NT2/D1 (cell line): ENCODE measurements at regions not wholly inside any gene's neighbourhood (a gene's known extent, or its start where the extent isn't known, plus 50 kb on each side); places are given as distances from the start of the nearest gene placed in this dataset.

Source experiments
- SUZ12 ChIP-seq: IDR thresholded peaks from 2 replicates; pipeline ENCODE4 v1.6.1; 2011; ENCODE audit not compliant: insufficient read length, insufficient read depth; ENCODE audit errors: extremely low read depth
- YY1 ChIP-seq: IDR thresholded peaks from 2 replicates; pipeline ENCODE4 v1.6.1; 2011; ENCODE audit not compliant: insufficient read length, insufficient read depth
- ZNF274 ChIP-seq: IDR thresholded peaks from 2 replicates; pipeline ENCODE4 v1.6.1; 2011; ENCODE audit warnings: mild to moderate bottlenecking, low read depth, low read length

DNA sequence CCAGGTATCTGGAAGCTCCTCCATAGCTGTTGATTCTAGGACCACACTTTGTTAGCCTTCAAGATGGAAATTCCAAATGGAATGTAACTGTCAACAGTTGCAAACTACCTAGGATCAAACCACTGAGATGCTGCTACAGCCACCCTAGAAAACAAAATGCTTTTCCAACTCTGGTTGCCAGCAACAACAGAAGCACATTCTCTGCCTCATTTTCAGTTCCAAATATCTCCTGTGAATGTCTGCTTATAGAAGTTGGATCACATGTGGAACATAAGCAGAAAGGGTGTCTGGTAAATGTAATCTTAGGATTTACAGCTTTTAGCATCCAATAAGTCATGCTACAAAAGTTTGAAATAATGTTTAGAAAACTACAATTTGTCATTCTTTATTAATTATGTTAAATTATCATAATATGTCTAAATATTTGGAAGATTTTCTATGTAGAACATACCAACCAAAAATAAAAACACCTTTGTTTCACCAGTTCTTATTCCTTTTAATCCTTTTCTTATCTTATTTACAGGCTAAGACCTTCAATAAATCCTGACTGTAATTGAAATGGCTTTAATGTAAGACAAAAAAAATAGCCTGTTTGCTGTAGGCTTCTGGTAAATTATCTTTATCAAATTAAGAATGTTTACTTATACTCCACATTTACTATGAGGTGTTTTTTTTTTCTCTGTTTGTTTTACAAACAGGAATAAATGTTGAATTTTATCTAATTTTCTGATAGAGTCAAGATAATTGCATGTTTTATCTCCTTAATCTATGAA, 687.1 kb downstream of the IGSF11 start:
- no peak for TF ChIP-seq ZNF274
- no peak for TF ChIP-seq YY1
- TF ChIP-seq SUZ12: no peak
